ENCODE measurements at regions not wholly inside any gene's neighbourhood (a gene's known extent, or its start where the extent isn't known, plus 50 kb on each side); places are given as distances from the start of the nearest gene placed in this dataset.

GRCh38 chr2:221077799-221078198 lies 494.3 kb downstream of the EPHA4 start:
- DNase-seq (ENCODE audit: low read depth), result no peak
- H3K4me3 ChIP-seq (ENCODE audit: low read depth, low read length), result no peak overlapping the region
- TF ChIP-seq CTCF (IDR thresholded peaks at IDR 0.05; ENCODE audit: insufficient read depth, low read depth, low read length), result no peak

GRCh38 chr2:221085341-221085900 lies 486.7 kb downstream of the EPHA4 start:
- no peak overlapping the region for H3K4me3 ChIP-seq (ENCODE audit: low read depth, low read length)
- no peak for TF ChIP-seq CTCF (IDR thresholded peaks at IDR 0.05; ENCODE audit: insufficient read depth, low read depth, low read length)
- DNase-seq (ENCODE audit: low read depth), result no peak

GRCh38 chr2:221085936-221086335 lies 486.2 kb downstream of the EPHA4 start:
- no peak for TF ChIP-seq CTCF (IDR thresholded peaks at IDR 0.05; ENCODE audit: insufficient read depth, low read depth, low read length)
- no peak for DNase-seq (ENCODE audit: low read depth)
- H3K4me3 ChIP-seq (ENCODE audit: low read depth, low read length), result no peak overlapping the region

GRCh38 chr2:221087779-221088178 lies 484.3 kb downstream of the EPHA4 start:
- DNase-seq (ENCODE audit: low read depth), result no peak
- TF ChIP-seq CTCF (IDR thresholded peaks at IDR 0.05; ENCODE audit: insufficient read depth, low read depth, low read length), result no peak

GRCh38 chr2:221088506-221088905 lies 483.6 kb downstream of the EPHA4 start:
- H3K4me3 ChIP-seq (ENCODE audit: low read depth, low read length), result no peak overlapping the region
- no peak for DNase-seq (ENCODE audit: low read depth)
- no peak for TF ChIP-seq CTCF (IDR thresholded peaks at IDR 0.05; ENCODE audit: insufficient read depth, low read depth, low read length)

More at GRCh38 chr2:221087779-221088178, 484.3 kb downstream of the EPHA4 start:
- H3K4me3 ChIP-seq (ENCODE audit: low read depth, low read length), result no peak overlapping the region

- no peak for DNase-seq (ENCODE audit: low read depth)
- H3K4me3 ChIP-seq (ENCODE audit: low read depth, low read length), result no peak overlapping the region
- TF ChIP-seq CTCF (IDR thresholded peaks at IDR 0.05; ENCODE audit: insufficient read depth, low read depth, low read length), result no peak
Observed at GRCh38 chr2:221095356-221095755, 476.7 kb downstream of the EPHA4 start.
